GM18907 (cell line): ENCODE measurements at regions not wholly inside any gene's neighbourhood (a gene's known extent, or its start where the extent isn't known, plus 50 kb on each side); places are given as distances from the start of the nearest gene placed in this dataset.
"Not testable (repeated sequence)": the region's sequence is repeated elsewhere in the genome, so short reads cannot be mapped to it uniquely, and the experiment has no call there.

ENCODE experiments used
- ATAC-seq: cut with Tn5 transposase; IDR thresholded peaks from one replicate; pipeline ENCODE4 v1.9.1; 2021; ENCODE audit warnings: mild to moderate bottlenecking, moderate library complexity; ENCODE audit not compliant: unreplicated experiment

DNA sequence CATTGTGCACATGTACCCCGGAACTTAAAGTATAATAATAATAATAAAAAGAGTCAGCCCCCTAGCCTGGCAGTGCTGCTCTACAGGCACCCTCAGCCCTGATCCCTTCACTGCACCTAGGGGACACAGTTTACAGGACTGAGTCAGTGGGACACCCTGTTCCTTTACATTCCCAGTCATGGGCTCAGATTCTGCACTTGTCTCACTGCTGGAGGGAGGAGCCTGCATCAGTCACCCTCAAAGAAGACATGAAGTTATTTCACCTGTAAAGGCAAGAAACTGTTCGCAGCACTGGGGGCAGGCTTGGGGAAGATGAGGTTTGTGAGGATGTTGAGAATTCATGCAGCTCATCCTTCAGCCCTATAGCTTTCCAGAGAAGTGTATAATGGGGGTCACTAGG is 50.7 kb upstream of the VPREB1 start:
- ATAC-seq: no peak

DNA sequence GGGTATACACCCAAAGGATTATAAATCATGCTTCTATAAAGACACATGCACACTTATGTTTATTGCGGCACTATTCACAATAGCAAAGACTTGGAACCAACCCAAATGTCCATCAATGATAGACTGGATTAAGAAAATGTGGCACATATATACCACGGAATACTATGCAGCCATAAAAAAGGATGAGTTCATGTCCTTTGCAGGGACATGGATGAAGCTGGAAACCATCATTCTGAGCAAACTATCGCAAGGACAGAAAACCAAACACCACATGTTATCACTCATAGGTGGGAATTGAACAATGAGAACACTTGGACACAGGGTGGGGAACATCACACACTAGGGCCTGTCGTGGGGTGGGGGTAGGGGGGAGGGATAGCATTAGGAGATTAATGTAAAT is 51.1 kb upstream of the VPREB1 start:
- ATAC-seq: not testable (repeated sequence)

DNA sequence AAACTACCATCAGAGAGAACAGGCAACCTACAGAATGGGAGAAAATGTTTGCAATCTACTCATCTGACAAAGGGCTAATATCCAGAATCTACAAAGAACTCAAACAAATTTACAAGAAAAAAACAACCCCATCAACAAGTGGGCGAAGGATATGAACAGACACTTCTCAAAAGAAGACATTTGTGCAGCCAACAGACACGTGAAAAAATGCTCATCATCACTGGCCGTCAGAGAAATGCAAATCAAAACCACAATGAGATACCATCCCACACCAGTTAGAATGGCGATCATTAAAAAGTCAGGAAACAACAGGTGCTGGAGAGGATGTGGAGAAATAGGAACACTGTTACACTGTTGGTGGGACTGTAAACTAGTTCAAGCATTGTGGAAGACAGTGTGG is 51.6 kb upstream of the VPREB1 start:
- not testable (repeated sequence) for ATAC-seq

DNA sequence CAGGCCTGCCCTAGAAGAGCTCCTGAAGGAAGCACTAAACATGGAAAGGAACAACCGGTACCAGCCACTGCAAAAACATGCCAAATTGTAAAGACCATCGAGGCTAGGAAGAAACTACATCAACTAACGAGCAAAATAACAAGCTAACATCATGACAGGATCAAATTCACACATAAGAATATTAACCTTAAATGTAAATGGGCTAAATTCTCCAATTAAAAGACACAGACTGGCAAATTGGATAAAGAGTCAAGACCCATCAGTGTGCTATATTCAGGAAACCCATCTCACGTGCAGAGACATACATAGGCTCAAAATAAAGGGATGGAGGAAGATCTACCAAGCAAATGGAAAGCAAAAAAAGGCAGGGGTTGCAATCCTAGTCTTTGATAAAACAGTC is 54.8 kb upstream of the VPREB1 start:
- ATAC-seq: not testable (repeated sequence)

DNA sequence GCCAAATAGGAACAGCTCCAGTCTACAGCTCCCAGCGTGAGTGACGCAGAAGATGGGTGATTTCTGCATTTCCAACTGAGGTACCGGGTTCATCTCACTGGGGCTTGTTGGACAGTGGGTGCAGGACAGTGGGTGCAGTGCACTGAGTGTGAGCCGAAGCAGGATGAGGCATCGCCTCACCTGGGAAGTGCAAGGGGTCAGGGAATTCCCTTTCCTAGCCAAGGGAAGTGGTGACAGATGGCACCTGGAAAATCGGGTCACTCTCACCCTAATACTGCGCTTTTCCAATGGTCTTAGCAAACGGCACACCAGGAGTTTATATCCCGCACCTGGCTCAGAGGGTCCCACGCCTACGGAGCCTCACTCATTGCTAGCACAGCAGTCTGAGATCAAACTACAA is 56.7 kb upstream of the VPREB1 start:
- ATAC-seq: not testable (repeated sequence)

DNA sequence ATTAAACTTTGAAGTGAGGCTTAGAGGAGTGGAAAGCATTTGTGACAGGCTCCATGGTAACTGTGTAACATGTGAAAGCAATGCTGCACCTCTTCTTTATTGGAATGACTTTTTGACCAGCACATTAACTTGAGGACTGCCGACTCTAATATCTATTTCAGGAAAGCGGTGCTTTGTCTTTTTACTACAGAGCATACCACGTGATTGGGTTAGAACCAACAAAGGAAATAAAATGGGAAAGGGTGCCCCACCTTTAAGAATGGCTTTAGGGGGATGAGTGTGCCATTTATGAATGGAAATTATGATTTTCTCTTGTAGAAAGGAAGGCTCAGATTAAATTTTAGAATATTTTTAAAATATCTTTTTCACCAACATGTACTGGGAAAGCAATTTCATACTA is 57.3 kb upstream of the VPREB1 start:
- ATAC-seq: no peak

DNA sequence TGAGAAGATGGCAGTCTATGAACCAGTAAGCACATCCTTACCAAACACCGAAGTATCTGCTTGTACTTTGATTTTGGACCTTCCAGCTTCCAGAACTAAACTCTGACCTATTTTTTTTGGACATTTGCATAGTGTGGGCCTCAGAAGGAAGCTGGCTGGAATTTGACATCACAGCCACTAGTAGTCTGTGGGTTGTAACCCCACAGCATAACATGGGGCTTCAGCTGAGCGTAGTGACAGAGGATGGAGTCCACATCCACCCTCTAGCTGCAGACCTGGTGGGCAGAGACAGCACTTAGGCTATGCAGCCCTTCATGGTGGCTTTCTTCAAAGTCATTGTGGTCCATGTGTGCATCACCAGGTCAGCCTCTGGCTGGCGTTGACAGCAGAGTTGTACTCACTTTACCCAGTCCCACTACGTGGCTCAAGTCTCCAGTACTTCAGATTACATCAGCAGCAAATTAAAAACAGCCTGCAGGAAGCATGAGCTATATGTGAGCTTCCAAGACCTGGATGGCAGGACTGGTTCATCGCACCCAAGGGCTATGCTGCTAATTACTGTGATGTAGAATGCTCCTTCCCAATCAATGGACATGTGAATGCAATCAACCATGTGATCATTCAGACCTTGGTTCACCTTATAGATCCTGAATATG is 58.6 kb upstream of the VPREB1 start:
- no peak for ATAC-seq

DNA sequence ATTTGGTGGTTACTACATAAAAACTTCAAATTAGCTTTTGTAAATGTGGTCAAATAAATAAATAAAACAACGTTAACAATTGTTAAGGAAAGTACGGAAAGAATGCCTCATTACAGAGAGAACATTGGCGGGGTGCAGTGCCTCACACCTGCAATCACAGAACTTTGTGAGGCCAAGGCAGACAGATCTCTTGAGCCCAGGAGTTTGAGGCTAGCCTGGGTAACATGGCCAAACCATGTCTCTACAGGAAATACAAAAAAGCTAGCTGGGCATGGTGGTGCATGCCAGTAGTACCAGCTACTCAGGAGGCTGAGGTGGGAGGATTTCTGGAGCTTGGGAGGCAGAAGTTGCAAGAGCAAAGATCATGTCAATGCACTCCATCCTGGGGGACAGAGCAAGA is 59.4 kb upstream of the VPREB1 start:
- no peak for ATAC-seq

DNA sequence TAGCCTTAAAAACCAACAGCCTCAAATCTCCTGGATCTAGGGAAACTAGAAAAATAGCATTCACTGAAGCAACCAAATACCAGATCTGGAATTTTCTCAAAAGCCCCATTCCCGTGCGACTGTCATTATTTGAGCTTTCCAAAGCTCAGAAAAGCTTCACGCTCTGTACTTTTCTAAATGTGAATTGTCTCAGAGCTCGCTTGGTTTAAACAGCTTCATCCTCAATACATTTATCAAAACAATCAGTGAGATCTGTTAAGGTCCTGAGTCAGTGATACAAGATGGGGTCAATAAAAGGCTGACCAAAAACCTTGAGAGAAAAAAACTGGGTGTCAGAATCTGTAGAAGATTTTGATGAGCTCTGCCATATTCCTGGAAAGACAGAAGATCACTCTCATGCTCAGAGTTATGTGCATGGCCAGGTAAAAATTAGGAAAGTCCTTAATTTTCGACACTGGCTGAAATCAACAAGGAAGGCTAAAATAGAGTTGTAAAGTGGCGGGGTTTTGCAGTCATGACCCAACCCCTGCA is 60.2 kb upstream of the VPREB1 start:
- no peak for ATAC-seq

DNA sequence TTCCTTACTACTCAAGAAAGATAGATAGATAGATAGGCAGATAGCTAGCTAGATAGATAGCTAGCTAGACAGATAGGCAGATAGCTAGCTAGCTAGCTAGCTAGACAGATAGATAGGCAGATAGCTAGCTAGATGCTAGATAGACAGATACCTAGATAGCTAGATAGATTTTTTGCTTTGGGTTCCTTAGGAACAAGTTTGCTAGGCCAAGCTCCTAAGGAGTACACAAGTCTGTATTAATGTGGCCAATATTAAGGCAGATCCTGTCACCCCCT is 61.7 kb upstream of the VPREB1 start:
- no peak for ATAC-seq

DNA sequence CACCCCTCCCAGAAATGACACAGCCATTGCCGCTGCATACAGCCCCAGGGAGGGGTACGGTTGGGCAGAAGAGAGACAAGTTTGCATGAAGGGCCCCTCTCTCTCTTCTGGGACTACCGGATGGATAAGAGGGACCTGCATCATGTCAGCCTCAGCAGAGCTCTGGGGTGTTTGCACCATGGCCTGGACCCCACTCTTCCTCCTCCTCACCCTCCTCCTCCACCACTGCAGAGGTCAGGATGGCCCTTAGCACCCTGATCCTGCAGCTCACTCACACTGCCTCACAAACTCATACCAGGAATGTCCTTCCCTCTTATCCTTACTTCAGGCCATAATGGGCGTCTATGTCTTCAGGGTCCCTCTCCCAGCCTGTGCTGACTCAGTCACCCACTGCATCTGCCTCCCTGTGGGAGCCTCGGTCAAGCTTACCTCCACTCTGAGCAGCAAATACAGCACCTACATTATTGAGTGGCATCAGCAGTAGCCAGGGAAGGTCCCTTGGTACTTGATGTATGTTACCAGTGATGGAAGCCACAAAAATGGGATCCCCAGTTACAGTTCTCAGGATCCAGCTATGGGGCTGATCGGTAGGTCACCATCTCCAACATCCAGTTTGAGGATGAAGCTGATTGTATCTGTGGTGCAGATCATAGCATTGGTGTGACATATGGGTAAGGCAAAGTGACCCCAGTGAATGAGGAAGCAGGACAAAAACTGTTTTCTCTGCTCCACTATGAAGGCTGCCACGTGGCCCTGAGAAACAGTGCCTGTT is 62.2 kb upstream of the VPREB1 start:
- ATAC-seq: no peak

DNA sequence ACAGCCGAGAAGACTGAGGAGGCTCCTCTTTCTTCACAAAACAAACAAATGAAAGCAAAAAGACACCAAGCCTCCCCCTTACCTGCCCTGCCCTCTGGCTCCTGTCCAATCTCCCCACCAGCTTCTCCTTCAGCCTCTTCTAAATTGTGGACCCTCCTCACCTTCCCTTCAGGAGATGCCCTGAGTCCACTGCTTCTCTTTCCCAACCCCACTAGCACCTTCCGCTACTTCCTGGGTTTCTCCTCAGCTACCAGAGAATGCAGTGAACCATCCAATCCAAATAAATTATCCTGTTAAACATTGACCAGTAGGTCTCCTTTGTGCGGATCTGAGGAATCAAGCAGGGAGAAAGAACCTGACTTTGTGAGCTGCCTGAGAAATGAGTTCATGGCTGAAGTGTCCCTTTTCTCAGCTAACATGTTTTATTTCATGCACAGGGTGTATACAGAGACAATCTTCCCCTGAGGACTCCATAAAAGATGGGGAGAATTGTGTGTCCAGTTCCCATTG is 63.2 kb upstream of the VPREB1 start:
- ATAC-seq: no peak

DNA sequence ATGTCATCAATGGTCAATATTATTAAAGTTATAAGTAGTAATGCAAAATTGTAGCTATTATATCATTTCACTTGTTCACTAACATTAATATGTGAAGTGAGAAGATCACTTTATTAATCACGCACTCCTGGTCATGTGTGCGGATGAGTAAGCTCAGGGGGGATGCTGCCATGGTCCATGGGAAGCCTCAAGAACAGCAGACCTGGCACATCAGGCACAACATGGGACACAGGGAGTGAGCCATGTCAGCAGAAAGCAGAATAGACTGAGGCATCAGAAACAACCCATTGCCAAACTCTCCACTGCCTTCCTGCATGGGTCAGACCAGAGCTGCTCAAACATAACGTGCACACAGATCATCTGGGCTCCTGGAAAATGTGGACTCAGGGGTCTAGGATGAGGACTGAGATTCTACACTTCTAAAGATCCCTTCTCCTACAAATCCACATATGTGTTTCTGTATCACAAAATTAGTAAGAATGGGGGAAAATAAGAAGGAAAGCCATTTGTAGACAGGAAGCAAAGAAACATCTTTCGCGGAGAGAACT is 63.8 kb upstream of the VPREB1 start:
- ATAC-seq: no peak

DNA sequence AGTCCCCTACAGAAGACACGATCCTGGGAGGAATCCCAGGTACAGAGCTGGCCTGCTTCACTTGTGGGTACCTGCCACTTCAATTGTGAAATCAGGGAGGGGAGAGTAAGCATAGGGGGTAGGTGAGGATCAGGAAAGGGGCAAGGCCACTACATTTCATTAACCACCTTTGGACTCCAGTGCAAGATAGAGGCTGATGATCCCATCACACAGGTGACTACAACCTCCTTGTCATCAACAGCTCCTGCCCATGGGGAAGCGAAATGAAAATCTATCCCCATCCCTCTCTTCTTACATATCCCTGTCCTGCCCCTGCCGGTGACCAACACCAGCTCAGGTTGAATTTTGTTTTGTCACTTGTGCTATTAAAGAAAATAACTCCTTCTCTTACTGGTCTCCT is 64.7 kb upstream of the VPREB1 start:
- no peak for ATAC-seq

DNA sequence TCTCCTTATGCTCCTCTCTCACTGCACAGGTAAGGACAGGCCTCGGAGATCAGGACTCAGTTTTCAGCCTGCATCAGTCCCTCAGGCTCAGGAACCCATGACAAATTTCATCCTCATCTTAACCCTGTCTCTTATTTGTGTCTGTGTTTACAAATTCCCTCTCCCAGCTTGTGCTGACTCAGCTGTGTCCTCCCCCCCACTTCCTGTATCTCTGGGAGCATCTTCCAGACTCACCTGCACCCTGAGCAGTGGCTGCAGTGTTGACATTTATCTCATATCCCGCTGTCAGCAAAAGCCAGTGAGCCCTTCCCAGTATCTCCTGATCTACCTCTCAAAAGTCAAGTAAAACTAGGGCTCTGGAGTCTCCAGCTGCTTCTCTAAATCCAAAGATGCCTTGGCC is 65.6 kb upstream of the VPREB1 start:
- no peak for ATAC-seq

DNA sequence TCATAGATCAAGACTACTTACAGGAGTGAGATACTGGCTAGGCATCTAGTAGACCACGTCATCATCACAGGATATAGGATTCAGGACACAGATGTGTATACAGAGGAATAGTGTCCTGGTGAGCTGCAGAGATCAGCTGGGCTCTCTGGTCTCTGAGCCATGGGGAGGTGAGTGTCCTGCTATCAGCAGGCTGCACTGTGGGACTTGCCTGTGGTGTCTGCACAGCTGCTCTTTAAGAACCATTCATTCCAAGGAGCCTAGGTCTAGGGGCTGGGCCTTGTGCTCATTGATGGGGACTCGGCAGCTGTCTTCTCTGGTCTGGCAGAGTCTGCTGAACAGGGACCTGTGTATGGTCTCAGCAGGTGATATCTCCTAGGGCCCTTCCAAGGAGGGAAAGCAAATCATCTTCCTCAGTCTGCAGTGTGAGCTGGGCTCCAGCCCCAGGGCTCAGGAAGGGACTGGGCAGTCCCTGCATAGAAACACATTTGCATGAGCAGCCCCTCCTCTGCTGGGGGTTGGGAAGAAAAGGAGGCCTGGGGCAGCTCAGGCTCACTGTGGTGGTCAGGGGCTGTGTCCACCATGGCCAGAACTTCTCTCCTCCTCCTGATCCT is 66.1 kb upstream of the VPREB1 start:
- ATAC-seq: no peak

DNA sequence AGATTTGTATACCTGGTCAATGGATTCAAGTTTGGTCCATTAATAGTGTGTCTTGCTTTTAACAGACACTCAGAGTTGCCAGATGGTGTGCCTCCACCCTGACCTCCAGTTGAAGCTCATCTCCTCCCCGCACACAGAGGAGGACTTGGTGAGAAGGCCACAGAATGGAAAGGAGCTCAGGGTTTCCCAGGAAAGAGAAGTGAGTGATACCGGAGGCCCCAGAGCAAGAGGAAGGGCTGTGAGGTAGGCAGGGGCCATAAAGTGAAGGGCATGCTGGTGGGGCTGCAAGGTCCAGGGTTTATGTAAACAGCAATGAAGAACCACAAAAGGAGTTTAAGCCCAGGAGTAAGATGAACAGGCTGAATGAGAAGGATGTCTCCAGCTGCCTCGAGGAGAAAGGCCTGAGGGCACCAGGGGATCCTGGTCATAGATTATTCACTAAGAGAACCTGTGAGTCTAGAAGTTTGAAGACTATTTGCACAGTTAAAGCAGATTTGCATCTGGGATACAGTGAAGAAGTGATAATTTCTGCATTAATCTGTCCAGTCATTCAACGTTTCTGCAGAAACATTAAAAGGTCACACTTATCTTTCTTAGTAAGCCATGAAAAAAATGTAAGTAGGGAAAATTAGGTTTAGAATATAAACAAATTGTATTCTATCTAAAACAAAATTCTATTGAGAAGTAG is 67.5 kb upstream of the VPREB1 start:
- ATAC-seq: no peak

DNA sequence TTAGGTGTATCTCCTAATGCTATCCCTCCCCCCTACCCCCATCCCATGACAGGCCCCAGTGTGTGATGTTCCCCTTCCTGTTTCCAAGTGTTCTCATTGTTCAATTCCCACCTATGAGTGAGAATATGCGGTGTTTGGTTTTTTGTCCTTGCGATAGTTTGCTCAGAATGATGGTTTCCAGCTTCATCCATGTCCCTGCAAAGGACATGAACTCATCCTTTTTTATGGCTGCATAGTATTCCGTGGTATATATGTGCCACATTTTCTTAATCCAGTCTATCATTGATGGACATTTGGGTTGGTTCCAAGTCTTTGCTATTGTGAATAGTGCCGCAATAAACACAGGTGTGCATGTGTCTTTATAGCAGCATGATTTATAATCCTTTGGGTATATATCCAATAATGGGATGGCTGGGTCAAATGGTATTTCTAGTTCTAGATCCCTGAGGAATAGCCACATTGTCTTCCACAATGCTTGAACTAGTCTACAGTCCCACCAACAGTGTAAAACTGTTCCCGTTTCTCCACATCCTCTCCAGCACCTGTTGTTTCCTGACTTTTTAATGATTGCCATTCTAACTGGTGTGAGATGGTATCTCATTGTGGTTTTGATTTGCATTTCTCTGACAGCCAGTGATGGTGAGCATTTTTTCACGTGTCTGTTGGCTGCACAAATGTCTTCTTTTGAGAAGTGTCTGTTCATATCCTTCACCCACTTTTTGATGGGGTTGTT is 71.5 kb upstream of the VPREB1 start:
- not testable (repeated sequence) for ATAC-seq

DNA sequence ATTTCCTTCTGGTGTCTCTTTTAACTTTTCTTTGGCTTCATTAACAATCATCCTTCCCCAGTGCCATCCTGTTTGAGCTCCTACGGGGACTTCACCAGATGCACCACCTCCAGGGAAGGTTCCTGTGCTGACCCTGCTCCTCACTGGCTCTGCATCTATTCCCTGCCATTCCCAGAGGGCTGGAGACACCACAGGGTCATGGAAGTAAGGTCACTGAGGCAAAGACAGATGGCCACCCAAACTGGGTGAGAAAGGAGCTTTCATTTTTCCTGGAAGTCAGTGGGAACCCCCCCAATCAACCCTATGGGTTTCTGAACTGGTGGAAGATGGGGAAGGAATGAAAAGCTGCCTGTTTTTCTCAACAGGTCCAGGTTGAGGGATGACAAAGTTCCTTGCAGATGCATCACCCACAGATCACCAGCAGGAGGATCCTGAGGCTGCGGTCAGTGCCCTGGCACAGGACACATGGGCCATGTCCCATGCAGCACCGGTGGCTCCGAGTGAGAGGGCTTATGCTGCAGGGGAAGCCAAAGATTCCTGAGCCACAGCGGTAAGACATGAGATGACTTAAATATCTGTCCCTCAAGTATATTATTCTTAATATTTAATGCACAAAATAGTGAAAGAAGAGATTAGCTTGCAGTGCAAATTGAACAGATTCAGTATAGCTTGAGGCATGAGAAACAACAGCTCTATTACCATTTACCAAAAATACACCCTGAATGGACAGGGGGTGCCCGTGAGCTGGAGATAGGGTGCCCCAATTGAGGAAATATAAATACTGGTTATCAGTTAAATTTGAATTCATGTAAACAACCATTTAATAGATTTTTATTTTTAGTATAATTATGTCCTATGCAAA is 73.0 kb upstream of the VPREB1 start:
- ATAC-seq: no peak

DNA sequence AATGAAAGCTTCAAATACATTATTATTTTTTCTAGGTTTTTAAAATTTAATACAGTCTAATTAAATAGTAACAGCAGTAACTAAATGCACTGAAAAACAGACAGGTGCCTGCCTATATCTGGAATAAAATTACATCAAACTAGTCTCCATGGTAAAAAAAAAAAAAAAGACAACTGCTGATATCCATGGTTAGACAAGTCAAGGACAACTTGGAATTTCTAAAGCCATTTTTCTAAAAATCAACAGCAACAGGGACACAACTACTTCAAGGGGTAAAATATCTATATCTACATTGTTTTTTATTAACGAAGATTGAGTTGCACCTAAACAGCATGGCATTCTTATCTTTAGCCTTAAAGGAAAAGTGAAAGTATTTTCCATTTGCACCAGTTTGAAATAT is 74.7 kb upstream of the VPREB1 start:
- no peak for ATAC-seq
